Suprapubic skin (tissue), 4 donors: ENCODE measurements at regions not wholly inside any gene's neighbourhood (a gene's known extent, or its start where the extent isn't known, plus 50 kb on each side); places are given as distances from the start of the nearest gene placed in this dataset.

ENCODE experiments used
- DNase-seq, 2 donors: peaks; one replicate each; pipeline ENCODE4 v3.0.0-alpha.2; 2019; ENCODE audit warnings: low spot score in 2 of 2
- H3K27ac ChIP-seq: fragments of 200-600 bp; sonication (generic); one replicate; pipeline ENCODE4 v1.5.1; 2019
- H3K27me3 ChIP-seq: fragments of 200-600 bp; sonication (generic); one replicate; pipeline ENCODE4 v1.5.1; 2019
- H3K36me3 ChIP-seq: fragments of 200-600 bp; sonication (generic); one replicate; pipeline ENCODE4 v1.5.1; 2019
- H3K4me1 ChIP-seq: fragments of 200-600 bp; sonication (generic); one replicate; pipeline ENCODE4 v1.5.1; 2019
- H3K4me3 ChIP-seq: fragments of 200-600 bp; sonication (generic); one replicate; pipeline ENCODE4 v1.5.1; 2019; ENCODE audit warnings: mild to moderate bottlenecking
- H3K9me3 ChIP-seq: fragments of 200-600 bp; sonication (generic); one replicate; pipeline ENCODE4 v1.5.1; 2019
- CTCF ChIP-seq, 2 donors: fragments of 200-600 bp in 1 of 2; fragments of 450-650 bp in 1 of 2; sonication (generic) in 1 of 2; IDR thresholded peaks; one replicate each; pipeline ENCODE4 v1.5.1; 2016 to 2019; ENCODE audit warnings: antibody characterized with exemption in 2 of 2, mild to moderate bottlenecking in 1 of 2, moderate library complexity in 1 of 2
- EP300 ChIP-seq: sonication (generic); formaldehyde crosslinking; IDR thresholded peaks from one replicate; pipeline ENCODE4 v1.6.1; 2017; ENCODE audit warnings: antibody characterized with exemption
- POLR2A ChIP-seq, 2 donors: fragments of 450-650 bp; IDR thresholded peaks; one replicate each; pipeline ENCODE4 v1.6.1; 2017; ENCODE audit warnings: antibody characterized with exemption in 2 of 2, mild to moderate bottlenecking in 2 of 2, moderate library complexity in 2 of 2
- POLR2AphosphoS5 ChIP-seq, 3 donors: sonication (generic); formaldehyde crosslinking; IDR thresholded peaks; one replicate each; pipeline ENCODE4 v1.6.1; 2017; ENCODE audit warnings: antibody characterized with exemption in 3 of 3
- WGBS: methylation state at CpG from one replicate; pipeline ENCODE4 v1.1.5; 2018; 5-methylcytosine and 5-hydroxymethylcytosine counted together

GRCh38 chr11:113595810-113596594, 110.1 kb downstream of the TMPRSS5 start:
- DNase-seq, result no peak
- Histone ChIP-seq H3K27me3 (peaks cover 6% of the 10 kb centered on the region), H3K27ac (no peak overlapping the region), H3K9me3 (no peaks in the 10 kb centered on the region), H3K4me1 (no peaks in the 10 kb centered on the region), H3K36me3 (no peaks in the 10 kb centered on the region), H3K4me3 (no peak overlapping the region)
- TF ChIP-seq POLR2AphosphoS5 (IDR thresholded peaks at IDR 0.05) (no peak), POLR2A (IDR thresholded peaks at IDR 0.05) (no peak), EP300 (no peak), CTCF (IDR thresholded peaks at IDR 0.05) (no peak)
- WGBS, result 88% methylated on average over 3 of the region's 3 CpGs

- no peaks in the 10 kb centered on the region for H3K36me3 ChIP-seq
- no peak overlapping the region for H3K27ac ChIP-seq
- peaks cover 6% of the 10 kb centered on the region for H3K27me3 ChIP-seq
- 76% methylated on average over 5 of the region's 6 CpGs for WGBS
- TF ChIP-seq POLR2AphosphoS5 (IDR thresholded peaks at IDR 0.05), result no peak
- no peak for TF ChIP-seq CTCF (IDR thresholded peaks at IDR 0.05)
- H3K4me1 ChIP-seq, result no peaks in the 10 kb centered on the region
- H3K4me3 ChIP-seq, result no peak overlapping the region
- DNase-seq, result no peak
- H3K9me3 ChIP-seq, result no peaks in the 10 kb centered on the region
Measured at GRCh38 chr11:113593698-113594308, 112.3 kb downstream of the TMPRSS5 start.

GRCh38 chr11:113591117-113591516, 115.0 kb downstream of the TMPRSS5 start:
- Histone ChIP-seq H3K4me1 (no peaks in the 10 kb centered on the region), H3K9me3 (no peaks in the 10 kb centered on the region), H3K27ac (no peak overlapping the region), H3K4me3 (no peak overlapping the region), H3K27me3 (no peaks in the 10 kb centered on the region), H3K36me3 (no peaks in the 10 kb centered on the region)
- WGBS, result no CpG with 5 or more reads among the region's 3 CpGs
- TF ChIP-seq EP300 (no peak), CTCF (IDR thresholded peaks at IDR 0.05) (no peak), POLR2A (IDR thresholded peaks at IDR 0.05) (no peak), POLR2AphosphoS5 (IDR thresholded peaks at IDR 0.05) (no peak)
- no peak for DNase-seq

GRCh38 chr11:113587308-113587739, 112.1 kb upstream of the DRD2 start:
- Histone ChIP-seq H3K4me3 (no peak overlapping the region), H3K27ac (no peak overlapping the region), H3K27me3 (no peaks in the 10 kb centered on the region), H3K4me1 (no peaks in the 10 kb centered on the region), H3K9me3 (no peaks in the 10 kb centered on the region), H3K36me3 (no peaks in the 10 kb centered on the region)
- no peak for DNase-seq
- 87% methylated on average over 4 of the region's 4 CpGs for WGBS
- TF ChIP-seq CTCF (IDR thresholded peaks at IDR 0.05) (no peak), POLR2AphosphoS5 (IDR thresholded peaks at IDR 0.05) (no peak), POLR2A (IDR thresholded peaks at IDR 0.05) (no peak), EP300 (no peak)

- Histone ChIP-seq H3K27me3 (no peaks in the 10 kb centered on the region), H3K27ac (no peak overlapping the region), H3K36me3 (no peaks in the 10 kb centered on the region), H3K4me3 (no peak overlapping the region), H3K9me3 (no peaks in the 10 kb centered on the region), H3K4me1 (no peaks in the 10 kb centered on the region)
- TF ChIP-seq POLR2A (IDR thresholded peaks at IDR 0.05), result no peak
- no peak for TF ChIP-seq POLR2AphosphoS5 (IDR thresholded peaks at IDR 0.05)
- no peak for TF ChIP-seq EP300
- no peak for TF ChIP-seq CTCF (IDR thresholded peaks at IDR 0.05)
- DNase-seq, result no peak
- 95% methylated on average over 6 of the region's 6 CpGs for WGBS
Measured at GRCh38 chr11:113584371-113584770, 109.2 kb upstream of the DRD2 start.
